ENCODE measurements at regions not wholly inside any gene's neighbourhood (a gene's known extent, or its start where the extent isn't known, plus 50 kb on each side); places are given as distances from the start of the nearest gene placed in this dataset.

DNA sequence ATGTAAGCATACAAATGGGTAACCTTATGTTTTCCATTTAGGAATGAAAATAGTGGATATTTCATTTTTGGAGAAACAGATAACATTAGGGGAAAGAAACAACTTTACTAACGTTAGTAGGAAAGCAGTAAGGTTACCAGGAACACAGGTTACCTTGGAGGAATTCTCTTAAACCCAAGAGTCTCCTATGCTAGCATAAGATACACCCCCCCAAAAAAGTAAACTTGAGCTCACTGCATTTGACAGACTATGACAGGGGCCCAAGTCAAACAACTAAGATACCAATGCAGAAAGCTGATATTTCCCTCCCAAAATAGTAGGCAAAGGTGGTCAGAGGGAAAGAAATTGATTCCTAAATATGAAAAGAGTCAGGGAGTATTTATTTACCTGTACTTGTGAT, 656.9 kb downstream of the DSC3 start:
- TF ChIP-seq POLR2A (IDR thresholded peaks at IDR 0.05) (no peak), CTCF (IDR thresholded peaks at IDR 0.05) (no peak)

All from uterus (tissue), 2 donors.